Neuronal stem cell (in vitro differentiated cells): ENCODE measurements at regions not wholly inside any gene's neighbourhood (a gene's known extent, or its start where the extent isn't known, plus 50 kb on each side); places are given as distances from the start of the nearest gene placed in this dataset.

Experiments
- DNase-seq: peaks from one replicate; pipeline ENCODE4 v3.0.0-alpha.2; 2013; ENCODE audit warnings: low spot score
- H2AFZ ChIP-seq: one replicate; pipeline ENCODE4 v1.6.1; 2013; ENCODE audit warnings: mild to moderate bottlenecking, low read length, inconsistent platforms
- H2AK5ac ChIP-seq: 2 replicates; pipeline ENCODE4 v1.6.1; 2013; ENCODE audit warnings: low read depth, mild to moderate bottlenecking, inconsistent platforms, low read length, moderate library complexity, mixed read lengths
- H2BK120ac ChIP-seq: 2 replicates; pipeline ENCODE4 v1.6.1; 2013; ENCODE audit warnings: low read depth, mild to moderate bottlenecking, inconsistent platforms, low read length, moderate library complexity, mixed read lengths
- H2BK12ac ChIP-seq: one replicate; pipeline ENCODE4 v1.6.1; 2013; ENCODE audit warnings: low read length, inconsistent platforms
- H2BK15ac ChIP-seq: 2 replicates; pipeline ENCODE4 v1.6.1; 2013; ENCODE audit warnings: mild to moderate bottlenecking, low read length, inconsistent platforms, mixed read lengths
- H2BK5ac ChIP-seq: one replicate; pipeline ENCODE4 v1.6.1; 2013; ENCODE audit warnings: inconsistent platforms, mild to moderate bottlenecking, low read length, moderate library complexity
- H3K14ac ChIP-seq: one replicate; pipeline ENCODE4 v1.6.1; 2013; ENCODE audit warnings: low read length, inconsistent platforms
- H3K18ac ChIP-seq: 2 replicates; pipeline ENCODE4 v1.6.1; 2013; ENCODE audit warnings: low read length, inconsistent platforms
- H3K23ac ChIP-seq: 2 replicates; pipeline ENCODE4 v1.6.1; 2013; ENCODE audit warnings: low read depth, mild to moderate bottlenecking, mixed read lengths, low read length, inconsistent platforms; ENCODE audit not compliant: poor library complexity
- H3K27ac ChIP-seq: replicated peaks from 3 replicates; pipeline ENCODE4 v1.5.1; 2013; ENCODE audit warnings: low read length, inconsistent platforms
- H3K27me3 ChIP-seq, 3 experiments: 2 replicates each; pipeline ENCODE4 v1.6.1; 2013; ENCODE audit warnings: low read length in 3 of 3, mild to moderate bottlenecking in 2 of 3, inconsistent platforms in 1 of 3, low read depth in 1 of 3, mixed read lengths in 1 of 3, moderate library complexity in 1 of 3; ENCODE audit not compliant: control insufficient read depth in 3 of 3, insufficient read depth in 3 of 3
- H3K36me3 ChIP-seq, 2 donors: replicated peaks in 1 of 2; 2 replicates each; pipeline ENCODE4 v1.6.1; 2013; ENCODE audit warnings: low read length in 2 of 2; ENCODE audit not compliant: control insufficient read depth in 2 of 2, insufficient read depth in 2 of 2
- H3K4ac ChIP-seq: 2 replicates; pipeline ENCODE4 v1.6.1; 2013; ENCODE audit warnings: inconsistent platforms, mild to moderate bottlenecking, low read length, moderate library complexity
- H3K4me1 ChIP-seq, 2 donors: 1 replicate in 1 of 2; 2 replicates in 1 of 2; pipeline ENCODE4 v1.6.1; 2013; ENCODE audit warnings: low read length in 2 of 2, low read depth in 1 of 2; ENCODE audit not compliant: control insufficient read depth in 2 of 2, insufficient read depth in 1 of 2
- H3K4me2 ChIP-seq: one replicate; pipeline ENCODE4 v1.6.1; 2013; ENCODE audit warnings: mild to moderate bottlenecking, low read length, inconsistent platforms; ENCODE audit not compliant: insufficient read depth, poor library complexity, severe bottlenecking
- H3K4me3 ChIP-seq, 2 donors: 2 replicates each; pipeline ENCODE4 v1.5.1; 2013; ENCODE audit warnings: low read length in 2 of 2, mild to moderate bottlenecking in 2 of 2, inconsistent platforms in 1 of 2, moderate library complexity in 1 of 2
- H3K79me1 ChIP-seq: one replicate; pipeline ENCODE4 v1.6.1; 2013; ENCODE audit warnings: low read depth, mild to moderate bottlenecking, inconsistent platforms, low read length, moderate library complexity
- H3K9ac ChIP-seq: one replicate; pipeline ENCODE4 v1.6.1; 2013; ENCODE audit warnings: mild to moderate bottlenecking, low read depth, low read length, inconsistent platforms; ENCODE audit not compliant: poor library complexity
- H3K9me3 ChIP-seq, 2 donors: replicated peaks in 1 of 2; 2 replicates each; pipeline versions ENCODE3 to v1.6.1; 2013; ENCODE audit warnings: low read length in 2 of 2, mild to moderate bottlenecking in 2 of 2, inconsistent platforms in 1 of 2, low read depth in 1 of 2, mixed read lengths in 1 of 2, moderate library complexity in 1 of 2; ENCODE audit not compliant: control insufficient read depth in 2 of 2, insufficient read depth in 1 of 2
- H4K8ac ChIP-seq: one replicate; pipeline ENCODE4 v1.6.1; 2013; ENCODE audit warnings: low read depth, mild to moderate bottlenecking, inconsistent platforms, low read length, moderate library complexity
- H4K91ac ChIP-seq: one replicate; pipeline ENCODE4 v1.6.1; 2013; ENCODE audit warnings: low read length, low read depth, mild to moderate bottlenecking, inconsistent platforms; ENCODE audit not compliant: poor library complexity
- WGBS, 2 donors: extraction: QIAGEN DNeasy Blood & Tissue Kit; methylation state at CpG; one replicate each; pipeline ENCODE4 v1.1.7; 2013; ENCODE audit warnings: missing lambda C conversion rate in 2 of 2, mixed read lengths in 1 of 2; ENCODE audit not compliant: insufficient read length in 2 of 2, insufficient replicate concordance in 1 of 2; ENCODE audit errors: extremely low coverage in 2 of 2; 5-methylcytosine and 5-hydroxymethylcytosine counted together

GRCh38 chr17:70994194-70994593 is 824.9 kb downstream of the KCNJ2 start:
- Histone ChIP-seq H4K8ac (no peak overlapping the region), H2BK15ac (no peak overlapping the region), H3K4me2 (no peak overlapping the region)

GRCh38 chr17:70995997-70996396 is 826.7 kb downstream of the KCNJ2 start:
- H3K4ac ChIP-seq: no peak overlapping the region
- H2BK12ac ChIP-seq: no peak overlapping the region
- no peak overlapping the region for H3K9ac ChIP-seq
- H2BK120ac ChIP-seq: no peak overlapping the region
- H3K79me1 ChIP-seq: no peaks in the 10 kb centered on the region
- no peaks in the 10 kb centered on the region for H3K27me3 ChIP-seq
- no peak overlapping the region for H4K91ac ChIP-seq
- no peak overlapping the region for H3K27ac ChIP-seq
- H2AFZ ChIP-seq: no peak overlapping the region
- no peak overlapping the region for H2BK5ac ChIP-seq
- H2AK5ac ChIP-seq: no peak overlapping the region
- no peak overlapping the region for H4K8ac ChIP-seq
- no peaks in the 10 kb centered on the region for H3K9me3 ChIP-seq
- no peak overlapping the region for H3K14ac ChIP-seq
- H3K4me2 ChIP-seq: no peak overlapping the region
- H3K4me3 ChIP-seq: no peak overlapping the region
- no peaks in the 10 kb centered on the region for H3K4me1 ChIP-seq
- no peak overlapping the region for H2BK15ac ChIP-seq
- no peak overlapping the region for H3K23ac ChIP-seq
- no peaks in the 10 kb centered on the region for H3K36me3 ChIP-seq
- DNase-seq: no peak
- H3K18ac ChIP-seq: no peak overlapping the region

More at GRCh38 chr17:70994194-70994593, 824.9 kb downstream of the KCNJ2 start:
- no peaks in the 10 kb centered on the region for H3K79me1 ChIP-seq
- H2BK12ac ChIP-seq: no peak overlapping the region
- H3K14ac ChIP-seq: no peak overlapping the region
- H3K36me3 ChIP-seq: no peaks in the 10 kb centered on the region
- H3K23ac ChIP-seq: no peak overlapping the region
- H3K4ac ChIP-seq: no peak overlapping the region
- WGBS, 2 donors: no CpG with 5 or more reads among the region's 2 CpGs
- H3K4me3 ChIP-seq: no peak overlapping the region
- H2AFZ ChIP-seq: no peak overlapping the region
- H4K91ac ChIP-seq: no peak overlapping the region
- no peaks in the 10 kb centered on the region for H3K9me3 ChIP-seq
- H3K18ac ChIP-seq: no peak overlapping the region
- H3K4me1 ChIP-seq: no peaks in the 10 kb centered on the region
- H2AK5ac ChIP-seq: no peak overlapping the region
- no peaks in the 10 kb centered on the region for H3K27me3 ChIP-seq
- no peak overlapping the region for H3K27ac ChIP-seq
- no peak overlapping the region for H2BK5ac ChIP-seq
- no peak overlapping the region for H2BK120ac ChIP-seq
- no peak for DNase-seq
- no peak overlapping the region for H3K9ac ChIP-seq

- H3K4me3 ChIP-seq: no peak overlapping the region
- H3K36me3 ChIP-seq: no peaks in the 10 kb centered on the region
- no peak overlapping the region for H3K14ac ChIP-seq
- no peak overlapping the region for H2AK5ac ChIP-seq
- H4K91ac ChIP-seq: no peak overlapping the region
- no peak overlapping the region for H3K4ac ChIP-seq
- H3K4me2 ChIP-seq: no peak overlapping the region
- H2AFZ ChIP-seq: no peak overlapping the region
- no peak overlapping the region for H2BK15ac ChIP-seq
- no CpG with 5 or more reads among the region's 12 CpGs for WGBS, 2 donors
- H3K27me3 ChIP-seq: no peaks in the 10 kb centered on the region
- no peaks in the 10 kb centered on the region for H3K9me3 ChIP-seq
- H2BK12ac ChIP-seq: no peak overlapping the region
- H3K18ac ChIP-seq: no peak overlapping the region
- H3K9ac ChIP-seq: no peak overlapping the region
- no peaks in the 10 kb centered on the region for H3K79me1 ChIP-seq
- no peak overlapping the region for H4K8ac ChIP-seq
- peaks cover 0 to 2% of the 10 kb centered on the region in 2 donors for H3K4me1 ChIP-seq
- H2BK120ac ChIP-seq: no peak overlapping the region
- H3K23ac ChIP-seq: no peak overlapping the region
- no peak overlapping the region for H2BK5ac ChIP-seq
- DNase-seq: no peak
- no peak overlapping the region for H3K27ac ChIP-seq
Measured at GRCh38 chr17:71003736-71004135, 834.4 kb downstream of the KCNJ2 start.

- H3K36me3 ChIP-seq: no peaks in the 10 kb centered on the region
- no peak overlapping the region for H2BK12ac ChIP-seq
- no peak overlapping the region for H3K27ac ChIP-seq
- no peak overlapping the region for H3K9ac ChIP-seq
- H3K4ac ChIP-seq: no peak overlapping the region
- no peak overlapping the region for H3K4me2 ChIP-seq
- no peak overlapping the region for H3K18ac ChIP-seq
- no CpG with 5 or more reads among the region's 6 CpGs for WGBS, 2 donors
- H3K4me3 ChIP-seq: no peak overlapping the region
- no peaks in the 10 kb centered on the region for H3K27me3 ChIP-seq
- no peak overlapping the region for H3K14ac ChIP-seq
- H2BK5ac ChIP-seq: no peak overlapping the region
- H4K8ac ChIP-seq: peak overlapping the region; percentile 9
- no peak overlapping the region for H2BK120ac ChIP-seq
- H3K23ac ChIP-seq: no peak overlapping the region
- no peak overlapping the region for H2BK15ac ChIP-seq
- H3K9me3 ChIP-seq: no peaks in the 10 kb centered on the region
- H3K79me1 ChIP-seq: no peaks in the 10 kb centered on the region
- H4K91ac ChIP-seq: no peak overlapping the region
- DNase-seq: no peak
- H3K4me1 ChIP-seq: peaks cover 0 to 2% of the 10 kb centered on the region in 2 donors
- H2AFZ ChIP-seq: no peak overlapping the region
- no peak overlapping the region for H2AK5ac ChIP-seq
Measured at GRCh38 chr17:71004413-71004812, 835.1 kb downstream of the KCNJ2 start.
